Mesendoderm (in vitro differentiated cells): ENCODE measurements at regions not wholly inside any gene's neighbourhood (a gene's known extent, or its start where the extent isn't known, plus 50 kb on each side); places are given as distances from the start of the nearest gene placed in this dataset.

Experiments used
- DNase-seq: peaks from one replicate; pipeline ENCODE4 v3.0.0; 2013
- H2AK5ac ChIP-seq: 2 replicates; pipeline ENCODE4 v1.6.1; 2013; ENCODE audit warnings: low read length, inconsistent platforms
- H2BK120ac ChIP-seq: 2 replicates; pipeline ENCODE4 v1.6.1; 2013; ENCODE audit warnings: low read depth, mild to moderate bottlenecking, low read length, moderate library complexity, mixed read lengths
- H2BK15ac ChIP-seq: replicated peaks from 2 replicates; pipeline ENCODE4 v1.6.1; 2013; ENCODE audit warnings: low read depth, mild to moderate bottlenecking, moderate library complexity
- H2BK5ac ChIP-seq: 2 replicates; pipeline ENCODE4 v1.6.1; 2013; ENCODE audit warnings: low read length, inconsistent platforms
- H3K18ac ChIP-seq: 2 replicates; pipeline ENCODE4 v1.6.1; 2013; ENCODE audit warnings: mild to moderate bottlenecking, low read length, mixed read lengths
- H3K23ac ChIP-seq: one replicate; pipeline ENCODE4 v1.6.1; 2013; ENCODE audit warnings: low read length
- H3K27ac ChIP-seq: 2 replicates; pipeline ENCODE4 v1.5.1; 2013; ENCODE audit warnings: low read depth, mild to moderate bottlenecking, inconsistent platforms, low read length, moderate library complexity
- H3K27me3 ChIP-seq: 2 replicates; pipeline ENCODE4 v1.6.1; 2013; ENCODE audit warnings: low read length, control low read depth, mild to moderate bottlenecking, inconsistent platforms; ENCODE audit not compliant: insufficient read depth, poor library complexity
- H3K36me3 ChIP-seq: 2 replicates; pipeline ENCODE4 v1.6.1; 2013; ENCODE audit warnings: low read length, inconsistent platforms; ENCODE audit not compliant: control insufficient read depth, insufficient read depth
- H3K4ac ChIP-seq: one replicate; pipeline ENCODE4 v1.6.1; 2013; ENCODE audit warnings: low read depth, mild to moderate bottlenecking, low read length, moderate library complexity
- H3K4me1 ChIP-seq: 2 replicates; pipeline ENCODE4 v1.6.1; 2013; ENCODE audit warnings: low read depth, low read length, inconsistent platforms; ENCODE audit not compliant: control insufficient read depth
- H3K4me2 ChIP-seq: 2 replicates; pipeline ENCODE4 v1.6.1; 2013; ENCODE audit warnings: low read length
- H3K4me3 ChIP-seq: 2 replicates; pipeline ENCODE4 v1.5.1; 2013; ENCODE audit warnings: mild to moderate bottlenecking, low read length
- H3K56ac ChIP-seq: one replicate; pipeline ENCODE4 v1.6.1; 2013; ENCODE audit warnings: low read length
- H3K79me1 ChIP-seq: 2 replicates; pipeline ENCODE4 v1.6.1; 2013; ENCODE audit warnings: low read length, inconsistent platforms
- H3K79me2 ChIP-seq: 2 replicates; pipeline ENCODE4 v1.6.1; 2013; ENCODE audit warnings: mild to moderate bottlenecking, low read length; ENCODE audit not compliant: control insufficient read depth, insufficient read depth
- H3K9ac ChIP-seq: 2 replicates; pipeline ENCODE4 v1.6.1; 2013; ENCODE audit warnings: low read length, inconsistent platforms
- H4K5ac ChIP-seq: one replicate; pipeline ENCODE4 v1.6.1; 2013; ENCODE audit warnings: low read length
- H4K8ac ChIP-seq: one replicate; pipeline ENCODE4 v1.6.1; 2013; ENCODE audit warnings: low read depth, mild to moderate bottlenecking, control low read depth, low read length, moderate library complexity
- WGBS: extraction: QIAGEN DNeasy Blood & Tissue Kit; methylation state at CpG from one replicate; pipeline ENCODE4 v1.1.7; 2013; ENCODE audit warnings: low lambda C conversion rate, missing lambda C conversion rate; ENCODE audit not compliant: insufficient coverage; ENCODE audit errors: extremely low coverage; 5-methylcytosine and 5-hydroxymethylcytosine counted together

DNA sequence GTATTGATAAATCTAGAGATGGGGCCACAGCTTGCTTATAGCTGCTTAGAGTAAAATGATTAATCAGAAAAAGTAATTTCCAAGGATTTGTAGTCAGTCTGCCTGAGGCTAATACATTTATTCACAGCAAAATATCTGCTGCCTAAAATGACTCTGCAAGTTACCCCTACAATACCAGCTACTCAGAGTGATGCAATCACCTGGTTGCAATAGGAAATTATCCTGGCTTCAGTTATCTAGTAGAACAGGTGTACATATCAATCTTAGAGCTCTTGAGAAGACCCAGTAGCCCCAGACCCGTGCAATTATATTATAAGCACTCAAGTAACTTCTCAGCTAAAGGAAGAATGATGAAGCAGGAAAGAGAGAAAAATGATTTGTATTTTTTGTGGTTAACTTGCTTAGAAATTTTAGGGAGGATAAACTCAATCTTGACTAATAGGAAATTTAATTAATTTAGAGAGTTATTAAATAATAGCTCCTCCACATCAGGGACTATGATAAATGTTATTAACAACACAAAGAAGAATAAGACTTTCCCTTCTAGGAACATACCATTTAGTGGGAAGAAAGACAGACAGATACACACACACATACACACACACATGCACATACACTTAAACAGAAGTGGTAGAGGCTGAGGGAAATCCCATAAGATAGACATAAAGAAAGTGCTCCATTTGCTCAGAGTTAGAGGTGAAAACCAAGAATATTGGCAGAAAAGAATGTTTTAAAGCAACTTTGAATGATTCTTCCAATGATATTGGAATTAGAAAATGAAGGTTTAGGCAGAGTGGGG, 140.4 kb upstream of the PRSS1 start:
- H3K4me2 ChIP-seq = no peak overlapping the region
- no peak overlapping the region for H2BK120ac ChIP-seq
- H3K27ac ChIP-seq = no peak overlapping the region
- no peak overlapping the region for H2BK5ac ChIP-seq
- H2BK15ac ChIP-seq = no peak overlapping the region
- H4K5ac ChIP-seq = no peak overlapping the region
- H3K23ac ChIP-seq = no peak overlapping the region
- H3K4ac ChIP-seq = no peak overlapping the region
- no peaks in the 10 kb centered on the region for H3K79me2 ChIP-seq
- H3K4me3 ChIP-seq = no peak overlapping the region
- no peaks in the 10 kb centered on the region for H3K36me3 ChIP-seq
- no CpG with 5 or more reads among the region's 1 CpG for WGBS
- H3K9ac ChIP-seq = no peak overlapping the region
- no peak overlapping the region for H3K18ac ChIP-seq
- no peaks in the 10 kb centered on the region for H3K4me1 ChIP-seq
- H2AK5ac ChIP-seq = no peak overlapping the region
- no peaks in the 10 kb centered on the region for H3K79me1 ChIP-seq
- DNase-seq = no peak
- H4K8ac ChIP-seq = no peak overlapping the region
- no peak overlapping the region for H3K56ac ChIP-seq
- H3K27me3 ChIP-seq = no peaks in the 10 kb centered on the region

DNA sequence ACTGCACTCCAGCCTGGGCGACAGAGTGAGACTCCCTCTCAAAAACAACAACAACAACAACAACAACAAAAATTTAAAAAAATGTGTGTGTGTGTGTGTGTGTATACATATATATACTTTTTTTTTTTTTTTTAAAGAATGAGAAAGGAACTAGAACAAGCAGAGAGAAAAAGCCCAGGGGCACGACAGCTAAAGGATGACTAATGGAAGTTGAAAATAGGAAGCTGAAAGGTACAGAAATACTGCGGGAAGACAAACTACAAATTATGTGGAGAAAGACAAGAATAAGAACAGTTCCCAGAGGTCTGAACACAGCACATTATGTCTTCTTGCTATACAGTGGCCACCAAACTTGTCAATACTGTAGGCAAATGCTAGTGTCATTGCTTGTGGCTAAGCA, 141.9 kb upstream of the PRSS1 start:
- Histone ChIP-seq H3K18ac (no peak overlapping the region), H3K23ac (no peak overlapping the region), H3K4me2 (no peak overlapping the region), H4K5ac (no peak overlapping the region), H2BK15ac (no peak overlapping the region), H3K79me2 (no peaks in the 10 kb centered on the region), H2BK120ac (no peak overlapping the region), H2AK5ac (no peak overlapping the region), H3K27ac (no peak overlapping the region), H3K9ac (no peak overlapping the region), H3K79me1 (no peaks in the 10 kb centered on the region), H3K4me1 (no peaks in the 10 kb centered on the region), H3K27me3 (no peaks in the 10 kb centered on the region), H3K4ac (no peak overlapping the region), H3K56ac (no peak overlapping the region), H3K4me3 (no peak overlapping the region), H3K36me3 (no peaks in the 10 kb centered on the region), H2BK5ac (no peak overlapping the region), H4K8ac (no peak overlapping the region)
- WGBS = no CpG with 5 or more reads among the region's 3 CpGs
- no peak for DNase-seq

DNA sequence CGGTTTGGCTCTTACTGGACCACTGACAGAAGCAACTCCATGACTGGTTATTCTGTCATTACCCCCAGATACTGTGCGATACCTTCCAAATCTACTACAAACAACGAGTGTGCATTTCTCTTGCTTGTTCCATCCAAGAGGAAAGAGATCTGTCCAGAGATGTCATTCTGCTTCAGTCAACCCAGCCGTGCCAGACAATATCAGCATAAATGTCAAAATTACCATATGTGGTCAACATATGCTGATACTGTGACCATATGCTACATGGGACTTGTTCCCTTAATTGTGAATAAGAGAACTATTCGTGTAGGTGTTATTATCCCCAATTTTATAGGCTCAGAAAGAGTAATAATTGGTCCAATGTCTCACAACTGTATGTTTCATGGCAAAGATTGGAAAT, 143.2 kb upstream of the PRSS1 start:
- H3K36me3 ChIP-seq = no peaks in the 10 kb centered on the region
- no peak overlapping the region for H3K27ac ChIP-seq
- H3K9ac ChIP-seq = no peak overlapping the region
- H2BK15ac ChIP-seq = no peak overlapping the region
- H2AK5ac ChIP-seq = no peak overlapping the region
- no peak overlapping the region for H3K23ac ChIP-seq
- no peaks in the 10 kb centered on the region for H3K4me1 ChIP-seq
- H3K56ac ChIP-seq = no peak overlapping the region
- no peak overlapping the region for H2BK120ac ChIP-seq
- WGBS = no CpG with 5 or more reads among the region's 5 CpGs
- H2BK5ac ChIP-seq = no peak overlapping the region
- H3K4me3 ChIP-seq = no peak overlapping the region
- no peak overlapping the region for H3K18ac ChIP-seq
- no peak overlapping the region for H3K4me2 ChIP-seq
- H4K5ac ChIP-seq = no peak overlapping the region
- no peaks in the 10 kb centered on the region for H3K27me3 ChIP-seq
- H3K79me2 ChIP-seq = no peaks in the 10 kb centered on the region
- no peak overlapping the region for H4K8ac ChIP-seq
- no peaks in the 10 kb centered on the region for H3K79me1 ChIP-seq
- no peak overlapping the region for H3K4ac ChIP-seq
- DNase-seq = no peak

DNA sequence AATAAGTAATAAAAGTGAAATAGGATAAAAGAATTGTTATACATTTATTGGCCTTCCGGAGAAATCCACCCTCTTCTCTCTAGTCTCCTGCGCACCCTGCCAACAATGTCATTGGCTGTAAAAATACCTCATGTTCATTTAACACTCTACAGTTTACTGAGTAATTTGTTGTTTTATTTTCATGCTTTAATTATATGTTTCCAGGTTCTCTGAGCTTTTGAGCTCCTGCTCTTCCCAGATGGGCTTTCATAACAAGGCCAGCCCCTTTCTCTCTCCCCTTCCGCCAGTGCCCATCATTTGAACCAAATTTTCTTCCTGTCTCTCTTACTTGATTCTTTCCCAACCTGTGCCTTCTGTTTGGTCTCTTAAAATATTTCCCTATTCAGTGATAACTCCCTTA, 144.6 kb upstream of the PRSS1 start:
- Histone ChIP-seq H3K27ac (no peak overlapping the region), H3K56ac (no peak overlapping the region), H2BK5ac (no peak overlapping the region), H2AK5ac (no peak overlapping the region), H3K36me3 (no peaks in the 10 kb centered on the region), H3K79me2 (no peaks in the 10 kb centered on the region), H3K18ac (no peak overlapping the region), H3K4me3 (no peak overlapping the region), H2BK120ac (no peak overlapping the region), H3K27me3 (no peaks in the 10 kb centered on the region), H3K4ac (no peak overlapping the region), H4K5ac (no peak overlapping the region), H3K4me1 (no peaks in the 10 kb centered on the region), H2BK15ac (no peak overlapping the region), H3K79me1 (no peaks in the 10 kb centered on the region), H3K4me2 (no peak overlapping the region), H4K8ac (no peak overlapping the region), H3K9ac (no peak overlapping the region), H3K23ac (no peak overlapping the region)
- WGBS = no CpG with 5 or more reads among the region's 3 CpGs
- DNase-seq = no peak

DNA sequence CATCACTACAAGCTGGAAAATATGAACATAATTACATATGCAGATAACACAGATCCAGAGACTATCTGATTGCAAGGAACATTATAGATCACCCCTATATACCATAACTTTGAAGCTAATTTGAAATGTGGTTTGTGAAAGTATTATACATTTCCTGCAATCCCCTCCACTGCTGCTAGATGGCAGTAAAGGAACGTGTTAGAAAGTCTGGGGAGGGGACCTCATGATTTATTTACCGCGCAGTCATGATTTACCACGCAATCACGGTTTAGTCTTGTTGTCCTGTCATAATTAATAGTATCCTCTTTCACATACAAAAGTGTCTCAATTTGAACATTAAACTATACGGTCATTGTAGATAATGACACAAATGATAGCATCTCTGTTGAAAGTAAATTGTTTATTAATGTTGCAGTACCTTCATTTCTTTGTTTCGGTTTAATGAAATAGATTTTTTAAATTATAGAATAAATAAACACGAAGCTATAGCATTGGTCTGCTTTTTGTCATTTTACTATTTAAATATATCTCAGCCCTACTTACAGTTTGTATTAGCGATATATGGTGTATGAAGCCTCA, 145.3 kb upstream of the PRSS1 start:
- Histone ChIP-seq H3K4me3 (no peak overlapping the region), H2BK120ac (no peak overlapping the region), H2BK5ac (no peak overlapping the region), H3K56ac (no peak overlapping the region), H3K79me2 (no peaks in the 10 kb centered on the region), H3K18ac (no peak overlapping the region), H3K4me1 (no peaks in the 10 kb centered on the region), H3K4me2 (no peak overlapping the region), H3K79me1 (no peaks in the 10 kb centered on the region), H3K9ac (no peak overlapping the region), H4K5ac (no peak overlapping the region), H3K23ac (no peak overlapping the region), H2BK15ac (no peak overlapping the region), H3K36me3 (no peaks in the 10 kb centered on the region), H3K4ac (no peak overlapping the region), H4K8ac (no peak overlapping the region), H2AK5ac (no peak overlapping the region), H3K27me3 (no peaks in the 10 kb centered on the region), H3K27ac (no peak overlapping the region)
- DNase-seq = peak; percentile 72
- no CpG with 5 or more reads among the region's 9 CpGs for WGBS

DNA sequence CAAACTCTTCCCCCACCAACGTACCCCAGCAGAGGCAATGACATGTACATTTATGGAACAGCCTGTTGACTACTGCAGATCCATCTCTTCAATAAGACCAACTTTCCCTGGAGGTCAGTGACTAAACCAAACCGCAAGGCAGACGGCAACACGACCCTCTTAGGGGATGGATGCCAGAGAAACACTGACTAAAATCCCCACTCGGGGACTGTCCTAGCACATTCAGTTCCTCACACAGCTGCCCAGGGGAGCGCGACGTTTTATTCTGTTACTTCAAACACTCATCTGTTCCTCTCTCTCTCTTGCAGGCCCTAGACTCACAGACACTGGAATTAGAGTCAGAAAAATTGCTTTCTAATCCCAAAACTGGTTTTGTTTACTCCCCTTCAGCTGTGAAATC, 146.5 kb upstream of the PRSS1 start:
- no peak overlapping the region for H3K23ac ChIP-seq
- H2BK15ac ChIP-seq = no peak overlapping the region
- H3K79me1 ChIP-seq = no peaks in the 10 kb centered on the region
- DNase-seq = no peak
- no peak overlapping the region for H4K8ac ChIP-seq
- H3K18ac ChIP-seq = no peak overlapping the region
- H3K4me1 ChIP-seq = no peaks in the 10 kb centered on the region
- H3K9ac ChIP-seq = no peak overlapping the region
- no peak overlapping the region for H2AK5ac ChIP-seq
- H3K27ac ChIP-seq = no peak overlapping the region
- no peak overlapping the region for H4K5ac ChIP-seq
- H3K36me3 ChIP-seq = no peaks in the 10 kb centered on the region
- H2BK120ac ChIP-seq = no peak overlapping the region
- no peaks in the 10 kb centered on the region for H3K79me2 ChIP-seq
- H2BK5ac ChIP-seq = no peak overlapping the region
- no CpG with 5 or more reads among the region's 8 CpGs for WGBS
- H3K27me3 ChIP-seq = no peaks in the 10 kb centered on the region
- no peak overlapping the region for H3K4me3 ChIP-seq
- no peak overlapping the region for H3K4me2 ChIP-seq
- H3K4ac ChIP-seq = no peak overlapping the region
- H3K56ac ChIP-seq = peak overlapping the region; percentile 42
